Karpas-422 (cell line): ENCODE measurements at regions not wholly inside any gene's neighbourhood (a gene's known extent, or its start where the extent isn't known, plus 50 kb on each side); places are given as distances from the start of the nearest gene placed in this dataset.

Experiments used
- DNase-seq: peaks from one replicate; pipeline ENCODE4 v3.0.0-alpha.2; 2015
- H2AFZ ChIP-seq: fragments of 200-600 bp; sonication (generic); 2 replicates; pipeline ENCODE4 v1.6.1; 2014; ENCODE audit warnings: antibody characterized with exemption, low read length, mixed read lengths
- H3K27ac ChIP-seq: fragments of 200-600 bp; sonication (generic); 2 replicates; pipeline ENCODE4 v1.5.1; 2014; ENCODE audit warnings: mild to moderate bottlenecking, low read length, moderate library complexity
- H3K27me3 ChIP-seq: fragments of 200-600 bp; sonication (generic); 2 replicates; pipeline ENCODE4 v1.6.1; 2014; ENCODE audit warnings: low read length, mixed read lengths
- H3K36me3 ChIP-seq: fragments of 200-600 bp; sonication (generic); 2 replicates; pipeline ENCODE4 v1.6.1; 2014; ENCODE audit warnings: low read length, mixed read lengths; ENCODE audit not compliant: insufficient read depth
- H3K4me1 ChIP-seq: fragments of 200-600 bp; sonication (generic); 2 replicates; pipeline ENCODE4 v1.6.1; 2014; ENCODE audit warnings: mild to moderate bottlenecking, low read length, mixed read lengths
- H3K4me2 ChIP-seq: fragments of 200-600 bp; sonication (generic); 2 replicates; pipeline ENCODE4 v1.6.1; 2014; ENCODE audit warnings: low read length, low read depth, mild to moderate bottlenecking; ENCODE audit not compliant: poor library complexity, severe bottlenecking
- H3K4me3 ChIP-seq: fragments of 200-600 bp; sonication (generic); 2 replicates; pipeline ENCODE4 v1.5.1; 2014; ENCODE audit warnings: mild to moderate bottlenecking, antibody characterized with exemption, low read length, mixed read lengths
- H3K79me2 ChIP-seq: fragments of 200-600 bp; sonication (generic); 2 replicates; pipeline ENCODE4 v1.6.1; 2014; ENCODE audit warnings: mild to moderate bottlenecking, low read length, mixed read lengths
- H3K9ac ChIP-seq: fragments of 200-600 bp; sonication (generic); 2 replicates; pipeline ENCODE4 v1.6.0; 2014; ENCODE audit warnings: low read length
- H3K9me2 ChIP-seq: fragments of 200-600 bp; sonication (generic), shearing (Covaris generic); replicated peaks from 2 replicates; pipeline ENCODE4 v1.6.0; 2014; ENCODE audit warnings: mild to moderate bottlenecking, low read length, moderate library complexity; ENCODE audit not compliant: insufficient read depth
- H3K9me3 ChIP-seq: fragments of 300-700, 200-600 bp; sonication (generic); 2 replicates; pipeline ENCODE4 v1.6.1; 2014; ENCODE audit warnings: low read length, mixed read lengths
- H4K20me1 ChIP-seq: fragments of 200-600 bp; sonication (generic); 2 replicates; pipeline ENCODE4 v1.6.1; 2014; ENCODE audit warnings: mild to moderate bottlenecking, antibody characterized with exemption, low read length, low read depth; ENCODE audit not compliant: insufficient read depth

- H3K4me2 ChIP-seq, result no peak overlapping the region
- no peak overlapping the region for H2AFZ ChIP-seq
- no peaks in the 10 kb centered on the region for H4K20me1 ChIP-seq
- H3K36me3 ChIP-seq, result no peaks in the 10 kb centered on the region
- DNase-seq, result no peak
- no peaks in the 10 kb centered on the region for H3K79me2 ChIP-seq
- H3K27ac ChIP-seq, result no peak overlapping the region
- H3K9ac ChIP-seq, result no peak overlapping the region
- no peaks in the 10 kb centered on the region for H3K9me2 ChIP-seq
- no peak overlapping the region for H3K4me3 ChIP-seq
- H3K27me3 ChIP-seq, result no peaks in the 10 kb centered on the region
- no peaks in the 10 kb centered on the region for H3K4me1 ChIP-seq
- no peaks in the 10 kb centered on the region for H3K9me3 ChIP-seq
Measured at GRCh38 chr1:209205039-209205438, 378.5 kb upstream of the CAMK1G start.

GRCh38 chr1:209207126-209207700 lies 376.3 kb upstream of the CAMK1G start:
- H2AFZ ChIP-seq, result no peak overlapping the region
- H3K4me2 ChIP-seq, result no peak overlapping the region
- H3K27me3 ChIP-seq, result no peaks in the 10 kb centered on the region

GRCh38 chr1:209207701-209208286 lies 375.7 kb upstream of the CAMK1G start:
- Histone ChIP-seq H3K4me3 (no peak overlapping the region), H2AFZ (no peak overlapping the region), H3K36me3 (no peaks in the 10 kb centered on the region), H3K79me2 (no peaks in the 10 kb centered on the region), H3K9me3 (no peaks in the 10 kb centered on the region), H3K9me2 (no peaks in the 10 kb centered on the region), H3K4me1 (no peaks in the 10 kb centered on the region), H4K20me1 (no peaks in the 10 kb centered on the region), H3K27ac (no peak overlapping the region), H3K4me2 (no peak overlapping the region), H3K27me3 (no peaks in the 10 kb centered on the region), H3K9ac (no peak overlapping the region)
- DNase-seq, result no peak

More at GRCh38 chr1:209207126-209207700, 376.3 kb upstream of the CAMK1G start:
- no peaks in the 10 kb centered on the region for H3K36me3 ChIP-seq
- DNase-seq, result no peak
- H3K9me2 ChIP-seq, result no peaks in the 10 kb centered on the region
- H3K9ac ChIP-seq, result no peak overlapping the region
- no peaks in the 10 kb centered on the region for H4K20me1 ChIP-seq
- no peak overlapping the region for H3K27ac ChIP-seq
- H3K79me2 ChIP-seq, result no peaks in the 10 kb centered on the region
- H3K4me3 ChIP-seq, result no peak overlapping the region
- H3K4me1 ChIP-seq, result no peaks in the 10 kb centered on the region
- no peaks in the 10 kb centered on the region for H3K9me3 ChIP-seq

GRCh38 chr1:209208648-209209047 lies 374.9 kb upstream of the CAMK1G start:
- Histone ChIP-seq H3K27ac (no peak overlapping the region), H3K9me3 (no peaks in the 10 kb centered on the region), H3K9ac (no peak overlapping the region), H2AFZ (no peak overlapping the region), H3K79me2 (no peaks in the 10 kb centered on the region), H4K20me1 (no peaks in the 10 kb centered on the region), H3K4me2 (no peak overlapping the region), H3K27me3 (no peaks in the 10 kb centered on the region), H3K4me1 (no peaks in the 10 kb centered on the region), H3K9me2 (no peaks in the 10 kb centered on the region), H3K36me3 (no peaks in the 10 kb centered on the region), H3K4me3 (no peak overlapping the region)
- no peak for DNase-seq

- Histone ChIP-seq H3K9ac (no peak overlapping the region), H3K4me2 (no peak overlapping the region), H3K27me3 (no peaks in the 10 kb centered on the region; the same call in 1 of the 2 replicates), H3K9me2 (no peaks in the 10 kb centered on the region), H3K79me2 (no peaks in the 10 kb centered on the region), H3K27ac (no peak overlapping the region), H3K4me1 (no peaks in the 10 kb centered on the region), H3K9me3 (peaks cover 4% of the 10 kb centered on the region; the same call in 1 of the 2 replicates), H4K20me1 (no peaks in the 10 kb centered on the region), H2AFZ (no peak overlapping the region), H3K4me3 (no peak overlapping the region), H3K36me3 (no peaks in the 10 kb centered on the region)
- no peak for DNase-seq
Measured at GRCh38 chr1:209213989-209214388, 369.5 kb upstream of the CAMK1G start.

GRCh38 chr1:209215826-209216225 lies 367.7 kb upstream of the CAMK1G start:
- H2AFZ ChIP-seq, result no peak overlapping the region
- H3K9ac ChIP-seq, result no peak overlapping the region
- H4K20me1 ChIP-seq, result no peaks in the 10 kb centered on the region
- no peaks in the 10 kb centered on the region for H3K9me2 ChIP-seq
- H3K36me3 ChIP-seq, result no peaks in the 10 kb centered on the region
- no peaks in the 10 kb centered on the region for H3K4me1 ChIP-seq
- peaks cover 4% of the 10 kb centered on the region; the same call in 1 of the 2 replicates for H3K9me3 ChIP-seq
- H3K27me3 ChIP-seq, result no peaks in the 10 kb centered on the region; the same call in 1 of the 2 replicates
- H3K27ac ChIP-seq, result no peak overlapping the region
- DNase-seq, result no peak
- H3K79me2 ChIP-seq, result no peaks in the 10 kb centered on the region
- no peak overlapping the region for H3K4me2 ChIP-seq
- no peak overlapping the region for H3K4me3 ChIP-seq

GRCh38 chr1:209218113-209218512 lies 365.4 kb upstream of the CAMK1G start:
- no peak overlapping the region for H3K4me2 ChIP-seq
- no peak overlapping the region for H3K4me3 ChIP-seq
- H3K4me1 ChIP-seq, result no peaks in the 10 kb centered on the region
- peaks cover 4% of the 10 kb centered on the region; the same call in 1 of the 2 replicates for H3K9me3 ChIP-seq
- H3K36me3 ChIP-seq, result no peaks in the 10 kb centered on the region
- H3K9ac ChIP-seq, result no peak overlapping the region
- DNase-seq, result no peak
- no peaks in the 10 kb centered on the region; the same call in 1 of the 2 replicates for H3K27me3 ChIP-seq
- no peaks in the 10 kb centered on the region for H4K20me1 ChIP-seq
- no peaks in the 10 kb centered on the region for H3K9me2 ChIP-seq
- H2AFZ ChIP-seq, result no peak overlapping the region
- no peaks in the 10 kb centered on the region for H3K79me2 ChIP-seq
- H3K27ac ChIP-seq, result no peak overlapping the region

GRCh38 chr1:209218981-209219380 lies 364.5 kb upstream of the CAMK1G start:
- Histone ChIP-seq H3K4me2 (no peak overlapping the region), H3K79me2 (no peaks in the 10 kb centered on the region), H3K4me1 (no peaks in the 10 kb centered on the region), H3K36me3 (no peaks in the 10 kb centered on the region), H3K4me3 (no peak overlapping the region), H3K27ac (no peak overlapping the region), H3K9ac (no peak overlapping the region), H4K20me1 (no peaks in the 10 kb centered on the region), H2AFZ (no peak overlapping the region), H3K9me3 (peaks cover 4% of the 10 kb centered on the region; the same call in 1 of the 2 replicates), H3K27me3 (no peaks in the 10 kb centered on the region; the same call in 1 of the 2 replicates), H3K9me2 (no peaks in the 10 kb centered on the region)
- DNase-seq, result no peak
